Smooth muscle cell (in vitro differentiated cells): ENCODE measurements at regions not wholly inside any gene's neighbourhood (a gene's known extent, or its start where the extent isn't known, plus 50 kb on each side); places are given as distances from the start of the nearest gene placed in this dataset.
"Not testable (repeated sequence)": the region's sequence is repeated elsewhere in the genome, so short reads cannot be mapped to it uniquely, and the experiment has no call there.

Experiments
- DNase-seq: peaks from one replicate; lab custom pipeline; 2025; ENCODE audit not compliant: unreplicated experiment; lab: John Stamatoyannopoulos, UW
- H2AFZ ChIP-seq: fragments of 200-600 bp; sonication (generic); 2 replicates; pipeline ENCODE4 v1.6.0; 2016; ENCODE audit warnings: antibody characterized with exemption, low read depth, mild to moderate bottlenecking
- H3F3A ChIP-seq: fragments of 200-600 bp; sonication (generic); 2 replicates; pipeline ENCODE4 v1.6.0; 2017; ENCODE audit warnings: antibody characterized with exemption, low read depth
- H3K27ac ChIP-seq: fragments of 200-600 bp; sonication (generic); 2 replicates; pipeline ENCODE4 v1.5.1; 2016; ENCODE audit warnings: low read depth, mild to moderate bottlenecking
- H3K27me3 ChIP-seq: fragments of 200-600 bp; sonication (generic); 2 replicates; pipeline ENCODE4 v1.6.1; 2016; ENCODE audit warnings: low read depth, mild to moderate bottlenecking
- H3K36me3 ChIP-seq: fragments of 200-600 bp; sonication (generic); 2 replicates; pipeline ENCODE4 v1.5.1; 2016; ENCODE audit warnings: low read depth
- H3K4me1 ChIP-seq: fragments of 200-600 bp; sonication (generic); 2 replicates; pipeline ENCODE4 v1.5.1; 2016; ENCODE audit warnings: low read depth
- H3K4me2 ChIP-seq: fragments of 200-600 bp; sonication (generic); 2 replicates; pipeline ENCODE4 v1.6.0; 2016; ENCODE audit warnings: mild to moderate bottlenecking
- H3K4me3 ChIP-seq: fragments of 200-600 bp; sonication (generic); 2 replicates; pipeline ENCODE4 v1.5.1; 2016; ENCODE audit warnings: mild to moderate bottlenecking
- H3K79me2 ChIP-seq: fragments of 200-600 bp; sonication (generic); 2 replicates; pipeline ENCODE4 v1.6.0; 2016; ENCODE audit warnings: low read depth, mild to moderate bottlenecking
- H3K9ac ChIP-seq: fragments of 200-600 bp; sonication (generic); 2 replicates; pipeline ENCODE4 v1.6.0; 2016; ENCODE audit warnings: low read depth
- H3K9me3 ChIP-seq: fragments of 200-600 bp; sonication (generic); replicated peaks from 2 replicates; pipeline ENCODE4 v1.5.1; 2016; ENCODE audit warnings: low read depth
- H4K20me1 ChIP-seq: fragments of 200-600 bp; sonication (generic); 2 replicates; pipeline ENCODE4 v1.6.0; 2016; ENCODE audit warnings: low read depth
- CTCF ChIP-seq: fragments of 200-600 bp; sonication (generic); IDR thresholded peaks from 2 replicates; pipeline ENCODE4 v1.5.1; 2017; ENCODE audit warnings: borderline replicate concordance, mild to moderate bottlenecking, antibody characterized with exemption; ENCODE audit not compliant: insufficient read depth, poor library complexity, severe bottlenecking
- WGBS: methylation state at CpG from one replicate; pipeline ENCODE4 v1.1.7; 2016; ENCODE audit warnings: low lambda C conversion rate; 5-methylcytosine and 5-hydroxymethylcytosine counted together

GRCh38 chrX:110920991-110921390 is 125.4 kb upstream of the CHRDL1 start:
- WGBS: 45% methylated on average over 3 of the region's 3 CpGs
- no peak for DNase-seq
- Histone ChIP-seq H3K79me2 (no peaks in the 10 kb centered on the region), H2AFZ (no peak overlapping the region), H3K27ac (no peak overlapping the region), H3K4me1 (no peaks in the 10 kb centered on the region), H4K20me1 (no peaks in the 10 kb centered on the region), H3K4me3 (no peak overlapping the region), H3K9me3 (no peaks in the 10 kb centered on the region), H3K36me3 (no peaks in the 10 kb centered on the region), H3K4me2 (no peak overlapping the region), H3F3A (no peaks in the 10 kb centered on the region), H3K9ac (no peak overlapping the region), H3K27me3 (no peaks in the 10 kb centered on the region)
- TF ChIP-seq CTCF: no peak

GRCh38 chrX:110915570-110915969 is 120.0 kb upstream of the CHRDL1 start:
- no peak overlapping the region for H3K27ac ChIP-seq
- no peaks in the 10 kb centered on the region for H3F3A ChIP-seq
- no peaks in the 10 kb centered on the region for H3K79me2 ChIP-seq
- no peaks in the 10 kb centered on the region for H3K4me1 ChIP-seq
- no peaks in the 10 kb centered on the region for H3K36me3 ChIP-seq
- DNase-seq: no peak
- no peaks in the 10 kb centered on the region for H3K9me3 ChIP-seq
- H3K27me3 ChIP-seq: no peaks in the 10 kb centered on the region
- no peak overlapping the region for H3K4me2 ChIP-seq
- no peaks in the 10 kb centered on the region for H4K20me1 ChIP-seq
- H3K4me3 ChIP-seq: no peak overlapping the region
- H3K9ac ChIP-seq: no peak overlapping the region
- no peak overlapping the region for H2AFZ ChIP-seq
- no peak for TF ChIP-seq CTCF

GRCh38 chrX:110915111-110915510 is 119.5 kb upstream of the CHRDL1 start:
- Histone ChIP-seq H3K4me3 (no peak overlapping the region), H3K79me2 (no peaks in the 10 kb centered on the region), H3K36me3 (no peaks in the 10 kb centered on the region), H3K4me1 (no peaks in the 10 kb centered on the region), H3K9me3 (no peaks in the 10 kb centered on the region), H3F3A (no peaks in the 10 kb centered on the region), H3K27me3 (no peaks in the 10 kb centered on the region), H2AFZ (no peak overlapping the region), H4K20me1 (no peaks in the 10 kb centered on the region), H3K4me2 (no peak overlapping the region), H3K9ac (no peak overlapping the region), H3K27ac (no peak overlapping the region)
- 50% methylated on average over 3 of the region's 3 CpGs for WGBS
- TF ChIP-seq CTCF: no peak
- no peak for DNase-seq

GRCh38 chrX:110914281-110914680 is 118.7 kb upstream of the CHRDL1 start:
- Histone ChIP-seq H3K27ac (no peak overlapping the region), H3K9me3 (no peaks in the 10 kb centered on the region), H3K4me2 (no peak overlapping the region), H3K4me3 (no peak overlapping the region), H4K20me1 (no peaks in the 10 kb centered on the region), H3F3A (no peaks in the 10 kb centered on the region), H3K79me2 (no peaks in the 10 kb centered on the region), H3K9ac (no peak overlapping the region), H3K27me3 (no peaks in the 10 kb centered on the region), H3K36me3 (no peaks in the 10 kb centered on the region), H2AFZ (no peak overlapping the region), H3K4me1 (no peaks in the 10 kb centered on the region)
- TF ChIP-seq CTCF: no peak
- WGBS: 72% methylated on average over 1 of the region's 1 CpG
- DNase-seq: no peak

- not testable (repeated sequence) for H2AFZ ChIP-seq
Measured at GRCh38 chrX:110904747-110905146, 109.1 kb upstream of the CHRDL1 start.

More at GRCh38 chrX:110904747-110905146, 109.1 kb upstream of the CHRDL1 start:
- not testable (repeated sequence) for H3F3A ChIP-seq, H3K4me2 ChIP-seq, H3K36me3 ChIP-seq, DNase-seq, H3K4me1 ChIP-seq, H4K20me1 ChIP-seq, H3K79me2 ChIP-seq, H3K9me3 ChIP-seq, H3K27me3 ChIP-seq, H3K27ac ChIP-seq, H3K4me3 ChIP-seq, H3K9ac ChIP-seq
